Left renal cortex interstitium (tissue), 4 donors: ENCODE measurements at regions not wholly inside any gene's neighbourhood (a gene's known extent, or its start where the extent isn't known, plus 50 kb on each side); places are given as distances from the start of the nearest gene placed in this dataset.
"Not testable (repeated sequence)": the region's sequence is repeated elsewhere in the genome, so short reads cannot be mapped to it uniquely, and the experiment has no call there.

Source experiments
- DNase-seq, 4 donors: peaks; one replicate each; pipeline ENCODE4 v3.0.0-alpha.2; 2013; ENCODE audit warnings: low read depth in 4 of 4, low spot score in 2 of 4, missing footprints in 1 of 4

DNA sequence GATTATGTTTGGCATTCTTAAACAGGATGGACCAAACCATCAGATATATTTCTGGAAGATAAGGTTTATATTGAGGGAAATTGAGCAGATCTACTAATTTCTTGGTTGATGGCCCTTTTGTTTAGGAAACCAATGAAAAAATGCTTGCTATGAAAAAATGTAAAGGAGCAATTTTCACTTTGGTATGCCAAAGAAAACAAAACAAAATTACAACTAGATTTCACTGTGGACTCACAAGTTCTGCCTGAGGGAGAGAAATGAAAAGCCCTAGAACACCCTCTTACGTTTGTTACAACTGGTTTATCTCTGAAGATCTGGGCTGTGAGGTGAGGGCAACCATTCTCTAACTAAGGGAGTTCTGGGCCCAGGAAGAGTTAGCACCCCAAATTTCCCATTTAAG is 122.5 kb upstream of the IL15 start:
- no peak for DNase-seq

GRCh38 chr4:141518222-141518621 is 118.2 kb upstream of the IL15 start:
- no peak for DNase-seq

DNA sequence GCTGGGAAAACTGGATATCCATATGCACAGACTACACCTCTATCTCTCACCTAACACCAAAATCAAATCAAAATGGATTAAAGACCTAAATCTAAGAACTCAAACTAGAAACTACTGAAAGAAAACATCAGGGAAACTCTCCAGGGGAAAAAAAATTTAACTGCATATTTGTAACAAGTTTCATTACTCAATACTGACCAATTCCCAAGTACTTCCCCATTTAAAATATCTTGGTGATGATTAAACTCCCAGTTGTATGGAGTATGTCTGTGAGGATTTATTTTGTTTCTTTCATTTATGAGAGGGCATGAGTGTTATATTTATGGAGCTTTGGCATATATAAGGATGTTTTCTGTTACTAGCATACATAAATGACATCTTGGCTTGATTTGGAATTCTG is 112.3 kb upstream of the IL15 start:
- DNase-seq, result no peak

GRCh38 chr4:141524841-141525240 is 111.5 kb upstream of the IL15 start:
- DNase-seq, result no peak

DNA sequence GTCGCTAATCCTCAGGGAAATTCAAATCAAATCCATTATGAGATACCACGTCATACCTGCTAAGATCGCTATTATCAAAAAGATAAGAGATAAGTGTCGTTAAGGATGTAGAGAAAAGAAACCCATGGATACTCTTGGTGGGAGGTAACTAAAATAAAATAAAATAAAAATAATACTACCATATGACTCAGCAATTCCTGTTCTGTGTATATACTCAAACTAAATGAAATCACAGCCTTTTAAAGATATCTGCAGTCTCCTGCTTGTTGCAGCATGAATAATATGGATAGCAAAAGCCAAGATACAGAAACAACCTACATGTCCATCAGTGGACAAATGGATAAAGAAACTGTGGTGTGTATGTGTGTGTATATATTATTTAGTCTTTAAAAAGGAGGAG is 105.8 kb upstream of the IL15 start:
- no peak for DNase-seq

DNA sequence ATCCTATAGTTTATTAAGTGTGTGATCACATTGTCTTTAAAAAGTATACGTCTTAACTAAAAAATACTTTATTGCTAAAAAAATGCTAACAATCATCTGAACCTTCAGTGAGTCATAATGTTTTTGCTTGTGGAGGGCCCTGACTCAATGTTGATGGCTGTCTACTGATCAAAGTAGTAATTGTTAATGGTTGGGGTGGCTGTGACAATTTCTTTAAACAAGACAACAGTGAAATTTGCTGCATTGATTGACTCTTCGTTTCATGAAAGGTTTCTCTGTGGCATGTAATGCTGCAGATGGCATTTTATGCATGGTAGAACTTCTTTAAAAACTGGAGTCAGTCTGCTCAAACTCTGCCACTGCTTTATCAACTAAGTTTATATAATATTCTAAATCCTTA is 101.4 kb upstream of the IL15 start:
- DNase-seq, result no peak

DNA sequence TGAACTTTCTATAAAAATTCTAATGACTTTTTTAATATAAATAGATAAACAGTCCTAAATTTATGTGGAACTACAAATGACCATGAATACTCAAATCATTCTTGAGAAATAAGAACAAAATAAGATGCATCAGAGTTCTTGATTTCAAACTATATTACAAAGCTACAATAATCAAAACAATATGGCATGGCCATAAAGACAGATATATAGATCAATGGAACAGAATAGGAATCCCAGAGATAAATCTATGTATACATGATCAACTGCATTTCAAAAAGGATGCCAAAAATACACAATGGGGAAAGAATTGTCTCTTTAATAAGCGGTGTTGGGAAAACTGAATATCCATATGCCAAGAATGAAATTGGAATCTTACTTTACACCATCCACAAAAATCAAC is 98.4 kb upstream of the IL15 start:
- no peak for DNase-seq

DNA sequence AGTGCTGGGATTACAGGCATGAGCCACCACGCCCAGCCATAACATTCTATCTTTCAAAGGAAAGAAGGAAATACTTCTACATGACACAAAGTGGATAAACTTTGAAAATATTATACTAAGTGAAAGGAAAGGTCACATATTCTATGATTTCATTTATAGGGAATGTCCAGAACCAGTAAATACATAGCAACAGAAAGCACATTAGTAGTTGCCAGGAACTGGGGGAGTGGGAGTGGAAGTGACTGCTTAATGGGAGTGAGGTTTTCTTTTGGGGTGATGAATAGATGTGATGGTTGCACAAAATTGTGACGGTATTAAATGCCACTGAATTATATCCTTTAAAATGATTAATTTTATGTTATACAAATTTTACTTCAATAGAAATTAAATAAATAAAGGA is 95.7 kb upstream of the IL15 start:
- DNase-seq, result no peak

GRCh38 chr4:141541851-141542250 is 94.5 kb upstream of the IL15 start:
- no peak for DNase-seq

DNA sequence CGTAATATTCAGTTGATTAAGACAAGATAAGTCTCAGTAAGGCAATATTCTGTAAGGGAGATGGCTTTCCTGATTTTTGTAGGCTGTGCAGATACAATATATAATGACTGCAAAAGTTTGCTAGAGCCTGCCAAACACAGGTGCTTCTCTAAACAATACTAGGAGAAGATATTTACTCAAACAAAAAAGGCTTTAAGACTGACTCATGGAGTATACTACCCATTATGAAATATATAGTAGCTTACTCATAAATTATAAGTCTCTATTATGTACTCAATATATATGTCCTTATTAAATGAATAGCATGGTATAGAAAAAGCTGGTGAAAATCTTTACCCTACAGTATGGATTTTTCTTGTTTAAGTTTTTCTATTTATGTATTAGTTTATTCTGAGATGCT is 93.2 kb upstream of the IL15 start:
- no peak for DNase-seq

DNA sequence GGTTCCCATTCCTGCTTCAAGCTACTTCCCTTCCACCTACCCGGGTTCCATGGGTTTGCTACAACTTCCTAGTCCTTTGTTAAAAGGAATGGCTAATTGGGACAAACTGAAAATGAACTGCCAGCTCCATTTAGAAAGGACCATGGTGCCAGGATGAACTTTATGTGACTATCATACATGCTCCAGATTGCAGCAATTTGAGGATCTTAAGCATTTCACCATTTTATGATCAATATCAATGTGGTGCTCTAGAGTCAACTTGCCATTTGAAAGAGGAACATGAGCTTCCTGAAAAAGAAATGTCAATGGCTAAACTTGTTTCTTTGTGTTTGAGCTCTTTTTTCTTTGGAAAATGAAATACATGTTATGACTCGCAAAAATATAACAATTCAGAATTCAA is 92.7 kb upstream of the IL15 start:
- DNase-seq, result no peak

DNA sequence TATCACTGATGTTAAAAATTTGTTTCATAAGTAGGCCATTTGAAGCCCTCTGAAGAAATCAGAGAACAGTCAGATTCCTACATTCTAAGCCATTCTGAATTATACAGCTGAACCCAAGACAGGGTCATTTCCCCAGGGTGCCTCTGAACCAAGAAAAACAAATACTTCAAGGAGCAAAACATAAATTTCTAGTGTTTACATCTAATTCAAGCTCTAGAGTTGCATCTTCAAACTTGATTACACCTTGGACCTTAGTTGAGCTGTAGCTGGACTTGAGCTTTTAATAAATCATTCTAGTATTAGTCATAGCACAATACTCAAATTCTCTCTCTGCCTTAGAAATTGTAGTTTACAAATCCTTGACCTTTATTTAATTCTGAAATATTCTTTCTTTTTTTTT is 87.6 kb upstream of the IL15 start:
- DNase-seq, result no peak

DNA sequence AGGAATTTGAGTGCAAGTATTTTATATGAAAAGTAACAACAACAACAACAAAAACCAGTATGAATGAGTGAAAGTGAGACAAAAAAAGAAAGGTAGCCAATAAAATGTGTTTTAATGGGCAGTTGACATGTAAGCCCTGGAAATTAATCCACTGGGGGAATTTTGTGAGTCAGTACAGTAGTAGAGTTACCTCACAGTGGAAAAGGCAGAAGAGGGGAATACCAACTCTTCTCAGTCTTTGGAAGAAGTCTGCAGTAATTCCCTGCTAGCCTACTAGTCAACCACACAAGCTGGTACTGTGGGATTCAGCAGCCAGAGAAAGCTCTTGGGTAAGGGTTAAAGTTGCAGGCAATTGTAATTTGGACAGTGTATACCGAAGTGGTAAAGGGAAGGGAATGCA is 76.3 kb upstream of the IL15 start:
- no peak for DNase-seq

DNA sequence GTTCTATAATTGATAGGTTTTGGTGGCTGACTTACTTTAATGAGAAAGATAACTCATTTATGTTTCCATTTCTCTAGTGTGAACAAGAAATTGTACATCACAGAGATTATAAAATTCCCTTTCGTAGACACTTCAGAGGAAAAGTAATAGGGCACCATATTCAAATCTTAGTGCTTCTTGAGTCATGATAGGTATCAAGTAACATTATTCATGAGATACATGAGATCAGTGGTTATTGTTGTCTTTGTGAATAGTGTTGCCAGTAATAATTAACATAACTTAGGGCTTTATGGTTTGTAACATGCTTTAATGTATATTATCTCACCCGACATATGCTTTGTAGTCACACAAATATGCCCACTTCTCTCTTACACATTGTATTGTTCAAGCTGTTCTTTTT is 73.7 kb upstream of the IL15 start:
- no peak for DNase-seq

- no peak for DNase-seq
Measured at GRCh38 chr4:141563723-141564122, 72.7 kb upstream of the IL15 start.

- DNase-seq, result not testable (repeated sequence)
Measured at GRCh38 chr4:141564961-141565360, 71.4 kb upstream of the IL15 start.

- DNase-seq, result peak in 2 of 4 donors; percentile 13 to 21
Measured at GRCh38 chr4:141565379-141566089, 70.8 kb upstream of the IL15 start.

GRCh38 chr4:141567326-141567915 is 69.0 kb upstream of the IL15 start:
- no peak for DNase-seq

GRCh38 chr4:141569141-141569540 is 67.2 kb upstream of the IL15 start:
- DNase-seq, result no peak

DNA sequence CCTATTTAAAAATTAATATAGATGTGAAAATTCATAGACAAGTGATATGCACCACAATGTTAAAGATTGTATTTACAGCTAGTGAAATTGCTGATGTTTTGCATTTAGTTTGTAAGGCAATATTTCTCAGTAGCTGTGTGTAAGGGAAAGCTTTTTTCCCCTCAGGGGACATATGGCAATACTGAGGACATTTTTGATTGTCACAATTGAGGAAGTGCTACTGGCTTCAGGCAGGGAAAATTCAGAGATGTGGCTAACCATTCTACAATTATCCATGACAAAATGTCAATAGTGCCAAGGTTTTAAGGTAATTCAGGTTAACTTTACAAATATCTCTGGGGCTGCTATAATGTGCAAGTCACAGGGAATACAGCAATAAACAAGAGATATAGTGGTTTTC is 66.1 kb upstream of the IL15 start:
- no peak for DNase-seq

GRCh38 chr4:141571362-141571761 is 65.0 kb upstream of the IL15 start:
- DNase-seq, result no peak

- no peak for DNase-seq
Measured at GRCh38 chr4:141571793-141572192, 64.6 kb upstream of the IL15 start.

DNA sequence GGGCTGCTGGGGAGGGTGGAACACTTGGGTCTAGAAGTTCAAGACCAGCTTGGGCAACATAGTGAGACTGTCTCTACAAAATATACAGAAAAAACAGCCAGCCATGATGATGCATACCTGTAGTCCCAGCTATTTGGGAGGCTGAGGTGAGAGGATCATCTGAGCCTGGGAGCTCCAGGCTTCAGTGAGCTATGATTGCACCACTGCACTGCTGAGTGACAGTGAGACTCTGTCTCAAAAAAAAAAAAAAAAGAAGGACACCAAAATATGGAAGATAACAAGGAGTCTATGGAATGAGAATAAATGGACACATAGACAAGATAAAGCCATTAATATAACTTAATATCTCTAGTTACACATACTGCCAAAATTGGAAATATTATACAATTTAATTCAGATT is 62.7 kb upstream of the IL15 start:
- no peak for DNase-seq
